Left kidney (tissue), 1 donor: ENCODE measurements at regions not wholly inside any gene's neighbourhood (a gene's known extent, or its start where the extent isn't known, plus 50 kb on each side); places are given as distances from the start of the nearest gene placed in this dataset.

ENCODE experiments used
- DNase-seq: peaks from one replicate; pipeline ENCODE4 v3.0.0-alpha.2; 2013

DNA sequence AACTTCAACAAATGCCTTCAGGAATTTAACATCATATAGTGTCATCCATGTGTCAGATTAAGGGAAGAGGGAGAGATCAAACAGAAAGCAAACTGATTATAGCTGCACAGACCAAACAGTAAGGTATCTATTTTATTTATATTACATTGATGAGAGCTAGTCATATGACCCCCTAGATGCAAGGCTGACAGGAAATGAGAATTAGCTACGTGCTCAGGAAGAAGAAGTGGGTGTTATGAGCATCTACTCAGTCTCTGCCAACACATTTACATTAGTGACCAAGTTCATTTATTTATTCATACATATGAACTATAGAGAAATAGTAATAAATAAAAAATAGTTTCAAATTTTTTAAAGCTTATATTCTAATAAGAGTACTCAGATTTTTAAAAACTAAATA lies 787.3 kb downstream of the KCTD16 start:
- no peak for DNase-seq

DNA sequence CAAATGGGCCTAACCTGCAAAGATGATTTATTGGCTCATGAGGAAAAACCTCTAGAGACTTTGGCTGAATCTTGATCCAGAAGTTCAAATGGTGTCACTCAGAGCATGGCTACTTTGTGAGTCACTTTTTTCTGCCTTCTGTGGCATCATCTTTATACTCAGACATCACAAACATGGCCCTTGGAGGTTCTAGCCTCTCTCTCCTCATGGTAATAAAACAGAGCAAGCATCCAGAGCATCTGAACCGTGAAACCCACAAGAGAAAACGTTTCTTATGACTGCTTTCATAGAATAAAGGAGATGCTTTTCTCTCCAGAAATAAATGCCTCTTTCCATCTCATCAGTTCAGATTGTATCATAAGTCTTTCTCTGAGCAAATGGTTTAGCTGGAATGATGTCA lies 780.3 kb downstream of the KCTD16 start:
- no peak for DNase-seq

DNA sequence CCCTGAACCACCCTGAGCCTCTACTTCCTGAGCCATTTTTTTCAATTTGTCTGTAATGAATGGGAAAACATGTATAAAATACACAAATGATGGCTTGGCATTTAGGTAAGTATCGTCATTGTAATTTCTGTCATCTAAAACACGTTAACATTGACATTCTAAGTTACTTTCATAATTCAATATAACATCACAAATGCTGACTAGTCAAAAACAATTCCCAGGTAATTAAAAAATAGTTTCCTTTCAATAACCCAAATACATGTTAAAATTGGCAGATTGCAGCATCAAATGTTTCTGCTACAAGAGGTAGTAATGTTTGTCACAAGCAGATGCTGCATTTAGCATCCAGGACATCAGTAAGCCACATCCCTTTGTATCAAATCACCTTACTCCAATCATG lies 776.4 kb downstream of the KCTD16 start:
- DNase-seq: no peak

DNA sequence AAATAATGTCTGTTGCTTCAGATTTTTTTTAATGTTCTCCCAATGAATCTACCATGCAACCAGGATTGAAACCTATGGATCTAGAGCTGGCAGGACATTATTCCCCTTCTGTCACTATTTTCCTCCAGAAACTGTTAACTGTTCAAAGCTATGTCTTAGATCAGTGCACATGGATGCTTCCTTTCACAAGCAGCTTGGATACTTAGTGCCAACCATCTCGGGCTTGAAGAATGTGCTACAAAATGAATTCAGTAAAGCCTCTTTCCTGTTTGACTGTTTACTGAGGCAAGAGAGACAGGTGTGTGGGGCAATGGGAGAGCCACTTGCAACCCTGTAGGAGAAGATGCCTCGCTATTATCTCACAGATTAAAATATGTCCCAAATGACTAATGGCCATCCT lies 774.8 kb downstream of the KCTD16 start:
- DNase-seq: no peak

DNA sequence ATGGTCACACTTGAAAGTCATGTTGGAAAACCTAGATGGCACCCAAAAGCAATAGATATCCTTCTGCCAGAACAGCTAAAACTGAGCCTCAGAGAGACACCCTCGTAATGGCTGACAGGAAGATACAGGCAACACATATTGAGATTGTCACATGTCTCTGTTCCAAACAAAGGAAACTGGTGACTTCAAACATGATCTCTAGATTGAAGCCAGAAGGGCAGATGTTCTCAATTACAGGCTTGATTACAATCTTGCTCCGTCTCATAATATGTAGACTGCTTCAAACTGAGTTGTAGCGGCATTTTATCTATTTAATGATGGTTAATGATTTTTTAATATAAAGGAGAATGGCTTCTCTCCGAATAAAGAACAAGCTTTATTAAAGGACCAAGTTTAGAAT lies 774.3 kb downstream of the KCTD16 start:
- DNase-seq: no peak

DNA sequence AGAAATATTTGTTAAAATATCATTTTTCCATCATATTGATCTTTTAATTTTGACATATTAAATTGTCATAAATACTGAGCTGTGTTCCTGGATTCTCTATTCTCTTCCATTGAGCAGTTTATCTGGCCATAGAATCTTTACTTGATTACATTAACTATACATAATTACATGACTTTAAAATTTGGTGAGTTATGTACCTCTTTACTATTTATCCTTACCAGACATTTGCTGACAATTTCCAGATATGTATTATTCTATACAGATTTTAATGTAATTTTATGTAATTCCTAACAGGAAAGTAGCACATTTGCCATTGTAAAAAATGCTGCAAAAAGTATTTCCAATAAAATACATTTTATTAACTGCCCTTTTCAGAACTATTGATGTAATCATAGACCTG lies 770.3 kb downstream of the KCTD16 start:
- DNase-seq: no peak

DNA sequence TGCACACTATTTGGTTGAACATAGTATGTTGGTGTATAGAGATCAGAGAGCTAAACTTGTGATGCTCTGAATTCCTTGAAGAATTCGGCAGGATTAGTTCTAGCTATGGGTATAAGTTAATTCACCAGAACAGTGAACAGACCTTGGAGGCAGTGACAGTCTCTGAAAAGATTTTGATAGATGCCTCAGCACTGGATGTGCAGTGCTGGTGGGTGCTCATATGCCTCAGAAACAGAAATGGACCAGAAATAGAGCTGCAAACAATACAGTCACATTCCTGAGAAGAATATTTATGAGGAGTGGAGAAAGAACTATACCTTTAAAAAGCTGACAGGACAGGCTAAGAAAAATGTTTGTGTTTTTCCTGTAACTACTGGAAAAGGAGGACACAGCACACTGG lies 747.7 kb downstream of the KCTD16 start:
- no peak for DNase-seq

DNA sequence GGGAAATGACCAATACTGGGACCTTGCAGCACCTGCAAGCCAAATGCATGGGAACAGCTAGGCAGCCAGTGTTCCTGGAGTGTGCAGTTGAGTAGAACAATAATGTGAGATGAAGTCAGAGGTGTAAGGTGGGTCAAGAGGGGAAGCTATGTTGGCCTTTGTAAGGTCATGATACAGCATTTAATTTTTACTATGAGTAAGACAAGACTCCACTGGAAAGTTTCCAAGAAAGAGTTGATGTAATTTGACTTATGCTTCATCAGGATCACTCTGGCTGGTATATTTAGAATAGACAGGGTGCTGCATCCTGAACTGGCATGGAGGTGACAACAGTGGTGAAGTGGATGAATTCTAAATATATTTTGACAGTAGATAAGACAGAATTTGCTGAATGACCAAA lies 744.8 kb downstream of the KCTD16 start:
- DNase-seq: no peak

DNA sequence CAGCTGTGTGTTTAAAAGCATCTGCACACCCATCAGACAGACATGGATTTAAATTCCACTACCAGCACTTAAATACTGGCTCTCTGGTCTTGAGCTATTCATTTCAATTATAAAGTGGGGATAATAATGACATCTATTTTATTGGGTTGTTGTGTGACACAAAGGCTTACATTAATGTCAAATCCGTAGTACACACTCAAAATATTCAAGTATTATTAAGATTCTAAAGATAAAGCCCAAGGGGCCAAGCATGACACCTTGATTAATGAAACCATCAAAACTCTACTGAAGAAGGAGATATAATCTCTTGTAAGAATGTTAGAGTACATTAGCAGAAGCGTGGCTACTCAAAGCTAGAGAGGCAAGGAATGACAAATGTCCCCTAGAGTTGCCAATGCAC lies 743.0 kb downstream of the KCTD16 start:
- DNase-seq: no peak

DNA sequence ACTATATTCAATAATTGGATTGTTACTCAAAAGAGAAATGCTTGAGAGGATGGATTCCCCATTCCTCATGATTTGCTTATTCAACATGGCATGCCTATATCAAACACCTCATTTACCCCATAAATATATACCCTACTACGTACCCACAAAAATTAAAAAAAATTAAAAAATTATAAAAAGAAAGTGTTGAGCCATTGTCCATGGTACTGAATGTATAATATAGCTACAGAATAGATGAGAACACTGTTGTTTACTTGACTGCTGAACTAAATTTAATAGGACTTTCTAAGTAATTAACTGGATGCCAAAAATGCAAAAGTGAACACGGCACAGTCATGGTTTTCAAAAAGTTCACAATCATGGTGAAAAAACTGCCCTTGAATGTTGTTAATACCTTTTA lies 725.8 kb downstream of the KCTD16 start:
- no peak for DNase-seq

DNA sequence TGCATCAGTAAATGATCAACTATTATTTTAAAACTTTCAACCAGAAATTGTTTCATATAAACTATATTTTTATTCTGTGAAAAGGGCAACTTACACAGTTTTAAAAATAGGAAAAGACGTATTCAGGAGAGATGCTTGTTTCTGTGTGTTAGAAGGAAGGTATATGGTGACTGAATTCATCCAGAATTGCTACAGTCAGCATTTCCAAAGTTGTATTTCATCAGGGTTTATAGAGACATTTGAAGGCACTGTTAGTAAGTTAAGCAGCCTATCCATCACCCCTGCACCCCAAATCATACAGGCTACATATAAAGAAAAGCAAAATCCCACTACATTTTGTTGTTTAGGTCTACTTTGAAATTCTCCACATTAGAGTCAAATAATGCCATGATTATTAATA lies 716.0 kb downstream of the KCTD16 start:
- DNase-seq: no peak

DNA sequence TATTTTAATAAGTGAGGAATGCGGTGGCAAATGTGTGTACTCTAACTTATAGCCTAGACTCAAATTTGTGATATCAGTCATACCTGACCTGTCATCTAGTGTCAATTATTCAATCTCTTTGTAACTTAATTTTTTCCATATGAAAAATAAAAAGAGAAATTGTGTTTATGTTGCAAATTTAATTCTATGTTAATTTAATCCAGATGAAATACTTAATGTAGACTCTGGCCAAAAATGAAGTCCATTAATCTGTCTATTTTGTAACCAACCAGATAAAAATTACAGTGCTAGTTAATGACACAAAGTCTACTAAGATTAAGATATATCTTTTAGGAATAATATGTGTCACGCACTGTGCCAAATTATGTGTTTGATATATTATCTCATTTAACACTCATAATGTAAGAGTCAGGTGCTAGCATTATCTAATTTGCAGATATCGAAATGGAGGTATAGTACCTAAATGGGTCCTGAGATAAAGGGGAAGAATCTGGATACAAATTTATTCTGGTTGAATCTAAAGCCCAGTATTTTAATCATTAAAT lies 712.1 kb downstream of the KCTD16 start:
- DNase-seq: no peak

DNA sequence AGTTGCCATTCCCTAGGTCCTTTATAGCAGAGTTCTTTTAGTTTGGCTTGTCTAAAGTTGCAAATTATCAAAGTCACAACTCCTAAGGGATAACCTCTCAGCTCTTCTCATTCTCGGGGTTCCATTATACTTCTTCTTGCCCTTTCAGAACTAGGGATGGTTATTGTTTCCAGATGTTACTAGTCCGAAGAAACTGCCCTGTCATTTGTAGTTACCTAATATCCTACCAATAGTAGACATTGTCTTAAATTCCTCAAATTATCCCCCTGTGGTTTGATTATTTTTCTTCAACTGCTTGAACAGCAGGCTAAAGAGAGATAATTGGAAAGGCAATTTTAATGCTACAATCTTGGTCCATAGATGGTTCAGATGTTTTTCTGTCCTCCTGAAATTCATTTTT lies 709.8 kb downstream of the KCTD16 start:
- no peak for DNase-seq

DNA sequence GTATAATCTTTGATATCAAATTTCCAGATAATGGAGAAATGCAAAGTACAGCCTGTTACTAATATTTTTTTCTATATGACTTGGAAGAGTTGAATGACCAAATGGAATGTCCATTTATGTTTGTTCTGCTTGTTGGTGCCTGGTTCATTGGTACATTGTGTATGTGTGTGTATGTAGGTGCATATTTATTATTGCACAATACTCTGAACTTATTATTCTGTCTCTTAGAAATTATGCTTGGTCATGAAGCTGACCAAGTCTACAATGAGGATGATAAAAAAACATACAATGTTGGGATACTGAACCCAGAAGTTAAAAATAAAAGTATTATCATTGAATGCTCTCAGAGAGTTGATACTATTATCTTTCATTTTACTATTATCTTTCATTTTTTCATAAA lies 706.3 kb downstream of the KCTD16 start:
- no peak for DNase-seq

DNA sequence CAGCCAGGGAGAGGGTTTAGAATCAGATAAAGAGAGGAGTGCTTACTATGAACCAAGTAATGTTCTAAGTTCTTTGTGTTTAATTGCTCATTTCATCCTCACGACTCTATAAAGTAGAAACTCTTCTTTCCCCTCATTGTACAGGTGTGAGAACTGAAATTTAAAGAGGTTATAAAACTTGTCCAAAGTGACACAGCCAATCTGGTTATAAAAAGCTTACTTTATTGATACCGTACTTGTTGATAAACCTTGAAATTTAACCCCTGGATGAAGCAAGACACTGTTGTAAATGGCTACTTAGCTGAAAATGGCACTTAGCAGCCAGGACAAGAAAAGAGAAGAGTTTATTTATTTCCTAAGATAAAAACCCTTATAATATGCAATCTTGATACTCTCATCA lies 702.4 kb downstream of the KCTD16 start:
- DNase-seq: no peak

DNA sequence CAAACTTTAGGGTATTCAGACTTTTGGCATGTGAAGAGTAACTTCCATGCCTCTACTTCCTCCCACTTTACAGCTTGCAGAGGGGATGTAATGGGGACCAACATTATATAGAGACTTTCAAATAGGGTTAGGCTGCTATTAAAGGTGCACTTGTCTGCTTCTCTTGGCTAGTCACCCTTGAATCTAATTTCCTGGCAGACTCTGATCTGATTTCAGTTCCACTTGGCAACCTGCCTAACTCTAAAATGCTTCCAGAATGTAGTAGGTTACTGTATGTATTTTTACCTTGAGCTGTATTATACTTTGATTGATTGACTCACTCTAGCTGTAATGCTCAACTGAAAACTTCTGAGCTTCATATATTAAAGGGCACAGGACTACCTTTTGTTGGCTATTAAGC lies 693.4 kb downstream of the KCTD16 start:
- peak; percentile 59 for DNase-seq

DNA sequence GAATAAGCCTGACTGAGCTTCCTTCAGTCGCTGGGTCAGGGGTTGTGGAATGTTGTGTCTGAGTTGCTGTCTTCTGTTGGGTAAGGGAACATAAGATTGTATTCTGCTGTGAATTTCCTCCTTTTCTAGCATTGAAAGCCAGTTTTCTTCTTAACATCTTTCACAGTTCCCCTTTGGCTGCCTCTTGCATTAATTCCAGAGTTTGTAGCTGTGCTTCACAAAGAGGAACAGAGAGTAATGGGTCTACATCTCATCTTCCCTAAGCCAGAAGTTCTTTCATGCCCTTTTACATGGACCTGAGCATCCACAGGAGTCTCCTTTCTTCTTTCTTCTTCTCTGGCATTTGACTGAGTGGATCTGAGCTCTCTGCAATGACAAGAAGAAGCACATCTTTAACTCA lies 686.8 kb downstream of the KCTD16 start:
- no peak for DNase-seq

DNA sequence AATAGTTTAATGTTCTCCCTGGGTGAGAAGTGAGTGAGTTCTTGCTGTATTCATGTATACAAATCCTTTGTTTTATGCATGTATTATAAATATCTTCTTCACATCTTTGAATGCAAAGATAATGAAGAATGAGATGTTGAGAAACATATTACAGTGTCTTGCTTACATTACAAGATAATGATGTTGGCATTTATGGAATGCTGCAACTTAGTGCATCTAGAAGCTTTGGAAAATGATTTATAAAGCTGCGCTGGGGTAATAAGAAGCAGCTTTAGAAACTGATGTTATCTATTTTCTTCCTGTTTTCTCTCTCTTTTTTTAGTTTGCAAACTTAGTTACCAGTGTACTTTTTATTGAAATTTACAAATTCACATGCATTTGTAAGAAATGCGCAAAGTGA lies 673.4 kb downstream of the KCTD16 start:
- DNase-seq: no peak

DNA sequence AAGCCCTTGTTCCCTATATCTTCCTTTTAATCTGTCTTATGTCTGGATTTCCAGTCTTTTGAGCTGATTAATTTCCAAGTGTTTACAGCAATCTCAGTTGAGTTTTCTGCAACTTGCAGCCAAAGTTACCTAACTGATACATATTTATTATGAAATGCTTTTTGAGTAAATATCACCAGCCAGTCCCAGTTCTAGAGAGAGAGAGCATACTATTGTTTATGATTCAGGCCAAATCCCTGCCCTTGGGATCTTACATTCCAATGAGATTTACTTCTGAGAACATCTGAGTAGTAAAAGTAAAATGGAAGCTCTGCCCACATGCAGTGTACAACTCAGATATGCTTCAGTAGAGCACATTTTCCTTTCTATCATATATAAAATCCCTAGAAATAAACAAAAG lies 661.7 kb downstream of the KCTD16 start:
- no peak for DNase-seq

DNA sequence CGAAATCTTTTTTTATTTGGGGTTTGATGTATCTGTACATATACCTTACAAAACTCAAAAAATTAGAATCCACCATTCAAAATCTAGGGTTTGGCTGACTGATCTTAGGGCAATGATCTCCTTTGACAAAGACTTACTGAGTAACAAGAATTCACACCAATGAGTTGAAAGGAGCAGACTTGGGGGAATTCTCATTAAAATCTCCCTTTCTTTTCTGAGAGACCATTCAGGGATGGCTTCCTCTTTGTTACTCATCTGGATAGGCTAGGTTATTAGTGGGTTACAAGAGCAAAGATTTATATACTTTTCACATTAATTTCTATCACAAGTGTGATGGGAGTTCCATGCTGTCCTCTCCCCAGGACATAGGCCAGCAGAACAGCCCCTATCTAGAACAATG lies 661.0 kb downstream of the KCTD16 start:
- DNase-seq: no peak

DNA sequence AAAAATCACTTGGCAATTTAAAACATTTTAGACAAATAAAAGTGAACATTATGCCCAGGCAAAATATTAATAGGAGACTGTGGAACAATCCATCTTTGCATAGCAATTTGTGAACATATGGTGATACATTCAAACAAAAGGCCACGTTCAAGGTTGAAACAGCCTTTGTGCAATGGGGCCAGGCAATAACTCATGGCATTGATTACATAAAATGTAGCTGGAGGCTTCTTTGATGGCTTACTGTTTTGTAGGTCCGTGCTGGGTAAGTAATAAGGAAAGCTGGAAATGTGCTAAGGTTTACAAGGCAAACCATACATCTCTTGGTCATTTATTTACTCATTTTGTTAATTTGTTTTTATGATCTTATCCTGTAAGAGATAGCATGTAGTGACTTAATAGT lies 651.8 kb downstream of the KCTD16 start:
- DNase-seq: no peak

DNA sequence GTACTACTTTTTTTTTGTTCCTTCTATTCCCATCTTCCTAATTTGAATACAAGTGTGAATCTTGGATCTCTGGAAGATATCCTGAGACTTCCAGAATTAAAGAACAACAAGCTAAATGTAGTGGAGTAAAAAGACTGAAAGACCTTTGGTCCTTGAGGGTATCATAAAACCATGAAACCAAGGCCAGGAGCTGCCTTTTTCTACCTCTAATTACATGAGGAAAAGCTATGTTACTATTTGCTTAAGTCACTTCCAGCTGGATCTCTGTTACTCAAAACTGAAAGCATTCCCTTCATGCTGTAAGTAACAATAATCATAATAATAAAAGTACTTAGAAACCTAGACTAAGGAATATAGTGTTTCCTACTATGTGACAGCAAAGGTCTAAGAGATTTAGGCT lies 649.6 kb downstream of the KCTD16 start:
- no peak for DNase-seq

DNA sequence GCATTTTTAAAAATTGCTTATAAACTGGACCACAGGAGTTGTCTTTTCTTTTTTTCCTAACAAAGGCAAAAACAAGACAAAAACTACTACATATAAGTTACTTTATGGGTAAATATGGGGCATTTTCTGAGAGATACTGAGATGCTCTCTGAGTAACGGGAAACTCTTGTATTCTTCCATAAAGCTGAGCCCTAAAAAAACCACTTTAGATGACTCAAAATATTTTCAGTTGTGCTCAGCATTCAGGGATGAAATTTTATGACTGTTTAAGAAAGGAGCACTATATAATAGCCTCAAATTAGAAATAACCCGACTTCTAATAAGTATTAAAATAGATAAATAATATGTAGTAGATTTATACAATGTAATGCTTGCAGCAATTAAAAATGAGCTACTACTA lies 644.5 kb downstream of the KCTD16 start:
- DNase-seq: no peak

DNA sequence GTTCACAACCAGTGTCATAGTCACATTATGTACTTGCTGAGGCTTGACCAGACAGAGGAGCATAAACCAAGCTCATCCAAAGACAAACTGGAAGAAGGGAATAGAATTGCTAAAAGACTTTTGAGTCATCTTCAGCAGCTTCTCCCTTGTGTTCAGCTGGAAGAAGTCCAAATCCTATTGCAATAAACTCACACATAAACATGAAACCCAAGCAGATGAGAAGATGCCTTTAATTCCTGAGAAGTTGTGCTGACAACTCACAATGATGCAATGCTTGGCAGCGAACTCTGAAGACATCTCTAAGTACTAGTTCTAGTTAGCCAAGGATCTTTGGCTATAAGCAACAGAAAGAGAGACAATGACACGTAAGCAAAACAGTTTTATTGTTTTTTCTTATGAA lies 642.1 kb downstream of the KCTD16 start:
- DNase-seq: no peak

DNA sequence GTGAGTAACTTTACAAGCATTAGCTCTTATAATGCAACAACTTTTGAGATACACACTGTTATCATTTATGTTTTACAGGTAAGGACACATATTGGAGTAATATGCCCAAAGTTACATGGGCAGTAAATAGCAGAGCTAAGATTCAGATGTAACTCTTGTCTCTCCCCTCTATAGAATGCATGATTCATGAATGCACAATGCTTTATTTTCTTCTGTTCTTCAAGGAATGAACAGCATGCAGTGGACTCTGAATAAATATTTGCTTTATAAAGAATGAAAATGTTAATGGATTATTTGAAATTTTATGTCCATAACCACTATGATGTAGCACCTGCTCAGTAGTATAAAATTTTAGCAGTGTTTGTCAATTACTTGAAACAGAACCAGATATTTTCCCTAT lies 629.5 kb downstream of the KCTD16 start:
- DNase-seq: no peak
